HG03064 (cell line): ENCODE measurements at regions not wholly inside any gene's neighbourhood (a gene's known extent, or its start where the extent isn't known, plus 50 kb on each side); places are given as distances from the start of the nearest gene placed in this dataset.

Experiments used
- ATAC-seq: cut with Tn5 transposase; IDR thresholded peaks from one replicate; pipeline ENCODE4 v1.9.1; 2021; ENCODE audit warnings: low read depth; ENCODE audit not compliant: unreplicated experiment

DNA sequence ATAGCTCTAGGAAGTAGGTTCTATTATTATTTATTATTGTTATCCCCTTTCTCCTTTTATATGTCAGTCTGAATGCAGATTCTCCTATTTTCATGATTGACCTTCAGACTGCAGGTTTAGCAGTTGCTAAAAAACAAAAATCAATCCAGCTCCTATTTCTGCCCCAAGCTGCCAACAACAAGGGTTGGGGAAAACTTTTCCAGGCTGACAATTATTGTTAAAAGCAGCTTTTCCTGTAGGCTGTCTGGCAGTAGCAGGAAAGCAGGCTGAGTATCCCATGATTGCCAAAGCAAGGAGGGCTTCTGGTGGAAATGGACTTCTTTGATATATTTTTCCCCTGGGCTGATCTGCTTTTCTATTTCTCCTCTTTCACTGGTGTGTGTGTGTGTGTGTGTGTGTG is 78.0 kb upstream of the CTLA4 start:
- ATAC-seq: no peak

DNA sequence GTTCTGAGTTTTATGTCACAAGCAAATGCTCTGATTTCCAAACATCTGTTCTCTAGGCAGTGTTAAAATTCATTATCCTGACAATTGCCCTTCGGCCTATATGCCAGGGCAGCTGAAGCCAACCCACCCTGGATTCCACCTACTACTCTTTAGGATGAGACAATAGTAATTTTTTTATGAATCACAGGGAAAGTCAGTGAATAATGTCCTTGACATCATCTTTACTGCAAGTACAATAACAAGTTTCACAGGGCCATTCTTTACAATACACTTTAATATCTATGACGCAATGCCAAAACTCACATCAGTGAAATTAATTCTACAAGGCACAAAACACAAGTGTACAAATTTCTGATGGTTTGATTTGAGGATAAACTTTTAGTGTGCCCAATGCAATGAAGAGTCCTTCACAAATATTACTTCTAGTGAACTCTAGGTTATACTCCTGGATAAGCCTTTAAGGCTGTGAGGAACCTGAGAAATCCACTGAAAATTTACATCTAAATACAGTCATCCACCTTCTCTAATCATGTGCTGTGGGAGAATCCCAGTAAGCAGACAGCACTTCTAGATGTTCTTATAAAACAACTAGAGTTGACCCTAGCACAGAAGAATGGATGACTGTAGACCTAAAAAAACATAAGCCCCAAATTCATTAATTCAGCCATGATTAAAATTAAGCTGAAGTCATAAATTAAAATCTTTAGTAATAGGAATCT is 77.3 kb upstream of the CTLA4 start:
- no peak for ATAC-seq

DNA sequence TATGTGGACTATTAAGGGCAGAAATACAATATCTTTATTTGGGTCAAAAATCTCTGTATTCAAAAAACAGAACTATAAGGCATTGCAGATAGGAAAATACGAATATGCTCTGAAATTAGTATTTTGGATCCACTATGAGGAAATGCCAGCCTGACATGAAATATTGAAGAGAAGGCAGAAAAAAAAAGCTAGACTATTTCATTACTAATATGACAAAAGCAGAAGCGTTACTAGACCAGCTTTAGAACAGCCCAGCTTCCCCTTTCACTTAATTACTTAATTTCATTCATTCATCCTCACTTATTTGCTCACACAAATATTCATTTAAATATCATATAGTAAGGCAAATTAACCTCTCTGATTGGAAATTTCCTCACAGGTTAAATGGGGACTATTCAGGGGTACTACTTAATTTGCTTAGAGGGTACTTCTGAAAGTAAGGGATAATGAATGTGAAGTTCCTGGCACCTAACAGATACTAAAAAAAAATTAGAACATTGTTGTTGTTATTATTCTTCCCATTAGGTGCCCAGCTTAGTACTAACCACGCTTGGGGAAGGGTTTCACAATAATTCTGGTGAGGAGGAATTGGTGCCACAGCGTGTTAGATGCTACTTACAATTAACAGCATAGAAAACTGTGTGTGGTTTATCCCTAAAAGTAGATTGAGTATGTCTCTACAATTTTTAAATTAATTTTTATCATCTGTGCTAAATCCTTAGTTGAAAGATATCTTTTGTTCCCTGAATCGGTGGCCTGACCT is 71.1 kb upstream of the CTLA4 start:
- ATAC-seq: no peak

DNA sequence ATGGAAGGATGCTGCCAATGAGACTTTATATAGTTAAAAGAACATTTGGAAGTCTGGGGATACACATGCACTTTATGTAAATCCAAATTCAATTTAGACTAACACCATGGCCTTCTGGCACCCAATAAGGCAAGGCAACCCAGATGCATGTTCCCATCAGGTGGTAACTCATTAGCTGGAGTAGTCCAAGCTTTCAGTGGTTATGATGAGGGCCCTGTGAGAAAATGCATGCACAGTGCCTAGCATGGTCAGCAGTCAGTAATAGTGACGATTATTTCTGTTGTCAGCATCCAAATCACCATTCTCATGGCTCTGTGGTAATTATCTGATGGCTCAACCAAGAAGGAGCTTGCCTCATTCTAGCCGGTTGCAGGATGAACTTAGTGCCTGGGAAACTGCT is 70.3 kb upstream of the CTLA4 start:
- no peak for ATAC-seq

DNA sequence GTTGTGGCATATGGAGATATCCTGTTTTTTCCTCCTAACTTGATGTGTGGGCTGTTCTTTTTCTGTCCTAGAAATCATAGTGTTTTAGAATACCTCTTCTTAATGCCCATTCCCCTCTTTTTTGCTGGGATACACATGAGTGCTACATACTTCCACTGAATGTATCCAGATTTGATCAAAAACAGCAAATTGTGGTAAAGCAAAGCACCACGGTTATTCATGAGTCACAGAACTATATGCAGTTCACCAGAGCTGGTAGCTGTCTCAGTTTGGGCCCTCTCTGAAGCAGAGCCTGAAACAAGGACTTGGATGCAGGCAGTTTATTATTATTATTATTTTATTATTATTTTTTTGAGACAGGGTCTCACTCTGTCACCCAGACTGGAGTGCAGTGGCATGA is 69.9 kb upstream of the CTLA4 start:
- ATAC-seq: no peak

DNA sequence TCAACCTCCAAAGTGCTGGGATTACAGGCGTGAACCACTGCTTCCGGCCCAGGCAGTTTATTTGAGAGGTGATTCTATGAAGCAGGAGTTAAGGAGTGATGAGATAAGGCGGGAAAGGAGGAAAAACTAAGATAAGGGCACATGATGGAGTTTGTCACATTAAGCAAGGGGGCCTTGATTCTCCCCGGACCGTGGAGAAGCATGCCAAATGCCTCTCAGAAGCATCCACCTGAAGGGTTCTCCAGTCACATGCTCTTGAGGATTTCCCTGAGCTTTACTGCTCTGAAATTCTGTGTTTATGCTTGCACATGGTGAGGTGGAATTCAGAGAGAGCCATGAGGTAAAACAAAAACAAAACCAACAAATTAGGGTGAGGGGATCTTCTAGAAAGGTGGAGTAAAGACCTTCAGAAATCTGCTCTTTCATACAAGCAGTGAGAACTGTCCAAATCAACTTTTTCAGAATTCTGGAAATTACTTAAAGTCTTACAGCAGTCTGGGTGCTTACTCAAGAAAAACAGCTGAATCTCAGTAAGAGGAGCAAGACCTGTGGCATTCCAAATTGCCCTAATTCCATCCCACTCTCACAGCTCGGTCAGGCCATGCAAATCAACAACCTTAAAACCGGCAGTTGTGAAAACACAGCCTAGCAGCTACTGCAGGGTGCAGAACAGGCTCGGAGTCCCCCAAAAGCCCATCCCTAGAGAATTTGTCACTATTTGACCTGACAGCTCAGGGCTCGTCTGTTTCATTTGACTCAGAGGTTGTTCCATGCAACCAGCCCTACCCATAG is 69.1 kb upstream of the CTLA4 start:
- no peak for ATAC-seq

DNA sequence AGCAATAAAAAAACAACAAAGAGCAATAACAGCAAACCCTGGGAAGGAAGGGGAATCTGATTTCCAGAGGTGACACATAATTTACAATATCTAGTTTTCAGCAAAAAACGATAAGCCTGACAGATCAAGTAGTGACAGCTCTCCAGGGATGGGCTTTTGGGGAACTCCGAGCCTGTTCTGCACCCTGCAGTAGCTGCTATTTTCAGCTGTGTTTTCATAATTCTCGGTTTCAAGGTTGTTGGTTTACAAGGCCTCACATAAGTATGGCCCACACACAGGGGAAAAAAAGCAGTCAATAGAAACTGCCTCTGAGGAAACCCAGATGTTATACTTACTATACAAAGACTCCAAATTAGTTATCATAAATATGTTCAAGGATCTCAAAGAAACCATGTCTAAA is 67.7 kb upstream of the CTLA4 start:
- ATAC-seq: peak; percentile 86

DNA sequence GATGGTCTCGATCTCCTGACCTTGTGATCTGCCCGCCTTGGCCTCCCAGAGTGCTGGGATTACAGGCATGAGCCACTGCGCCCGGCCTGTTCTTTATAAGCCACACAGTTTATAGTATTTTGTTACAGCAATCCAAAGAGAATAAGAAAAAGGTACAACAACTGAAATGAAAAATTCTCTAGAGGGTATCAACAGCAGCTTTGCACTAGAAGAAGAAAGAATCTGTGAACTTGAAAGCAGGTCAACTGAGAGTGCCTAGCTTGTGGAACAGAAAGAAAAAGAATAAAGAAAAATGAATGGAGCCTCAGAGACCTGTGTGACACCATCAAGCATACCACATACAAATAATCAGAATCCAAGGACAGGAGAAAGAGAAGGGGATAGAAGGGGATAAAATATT is 66.8 kb upstream of the CTLA4 start:
- no peak for ATAC-seq

DNA sequence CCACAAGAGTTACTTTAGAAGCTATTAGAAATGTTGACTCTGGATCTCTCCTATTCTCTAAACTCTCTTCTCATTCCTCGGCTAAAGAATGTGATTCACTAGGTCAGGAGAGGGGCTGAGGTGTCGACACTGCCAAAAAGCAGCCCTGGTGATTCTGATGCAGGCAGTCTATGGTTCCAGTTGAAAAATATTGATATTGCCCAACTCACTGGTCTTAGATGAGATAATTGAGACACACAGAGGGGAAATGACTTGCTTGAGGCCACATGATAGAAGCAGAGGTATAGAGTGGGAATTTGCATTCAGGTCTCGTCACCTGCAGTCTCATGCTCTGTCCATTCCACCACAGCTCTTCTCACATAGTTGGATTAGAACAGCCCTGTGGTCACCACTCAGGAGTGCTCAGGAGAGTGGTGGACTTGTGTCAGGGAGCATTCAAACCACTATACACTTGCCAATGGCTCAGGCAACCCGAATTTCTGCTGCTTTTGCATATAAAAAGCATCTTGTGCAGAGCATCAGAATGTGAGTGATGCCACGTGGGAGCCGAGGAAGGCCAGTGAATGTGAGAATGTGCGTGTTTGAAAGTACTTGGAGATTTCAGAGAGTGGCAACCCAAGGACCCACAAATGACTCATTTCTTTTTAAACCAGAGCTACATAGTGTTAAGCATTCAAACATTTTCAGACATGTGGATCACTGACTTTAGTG is 65.1 kb upstream of the CTLA4 start:
- ATAC-seq: no peak

DNA sequence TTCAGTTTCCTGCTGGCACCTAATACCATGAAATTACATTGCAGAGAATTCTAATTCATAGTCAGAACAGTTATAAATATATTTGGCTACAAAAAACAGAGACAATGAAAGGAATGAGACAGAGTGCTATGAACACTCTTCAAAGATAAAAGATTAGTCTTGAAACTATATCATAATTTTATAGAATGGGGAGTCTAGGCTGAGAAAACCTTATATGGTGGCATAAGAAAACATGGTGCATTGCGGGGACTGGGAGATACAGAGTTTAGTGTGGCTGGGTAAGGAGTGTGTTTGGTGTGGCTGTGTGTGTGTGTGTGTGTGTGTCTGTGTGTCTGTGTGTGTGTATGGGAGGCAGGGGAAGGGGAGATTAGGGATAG is 64.5 kb upstream of the CTLA4 start:
- no peak for ATAC-seq

DNA sequence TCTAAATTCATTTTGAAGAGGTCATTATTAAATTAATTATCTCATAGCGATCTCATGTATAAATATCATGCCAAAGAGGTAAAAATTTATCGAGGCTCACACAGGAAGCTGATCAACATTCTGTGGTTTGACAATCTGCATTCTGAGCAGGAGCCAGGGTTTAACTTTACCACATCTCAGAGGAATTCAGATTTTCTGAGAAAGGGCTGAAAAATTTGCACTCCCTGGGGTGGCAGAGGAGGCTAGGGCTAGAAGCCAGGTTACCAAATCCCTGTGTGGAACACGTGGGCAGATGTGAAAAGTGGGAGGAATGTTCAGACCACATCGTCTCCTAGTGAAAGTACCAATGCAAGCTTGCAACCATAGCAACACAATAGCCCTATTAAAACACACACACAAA is 63.5 kb upstream of the CTLA4 start:
- no peak for ATAC-seq

DNA sequence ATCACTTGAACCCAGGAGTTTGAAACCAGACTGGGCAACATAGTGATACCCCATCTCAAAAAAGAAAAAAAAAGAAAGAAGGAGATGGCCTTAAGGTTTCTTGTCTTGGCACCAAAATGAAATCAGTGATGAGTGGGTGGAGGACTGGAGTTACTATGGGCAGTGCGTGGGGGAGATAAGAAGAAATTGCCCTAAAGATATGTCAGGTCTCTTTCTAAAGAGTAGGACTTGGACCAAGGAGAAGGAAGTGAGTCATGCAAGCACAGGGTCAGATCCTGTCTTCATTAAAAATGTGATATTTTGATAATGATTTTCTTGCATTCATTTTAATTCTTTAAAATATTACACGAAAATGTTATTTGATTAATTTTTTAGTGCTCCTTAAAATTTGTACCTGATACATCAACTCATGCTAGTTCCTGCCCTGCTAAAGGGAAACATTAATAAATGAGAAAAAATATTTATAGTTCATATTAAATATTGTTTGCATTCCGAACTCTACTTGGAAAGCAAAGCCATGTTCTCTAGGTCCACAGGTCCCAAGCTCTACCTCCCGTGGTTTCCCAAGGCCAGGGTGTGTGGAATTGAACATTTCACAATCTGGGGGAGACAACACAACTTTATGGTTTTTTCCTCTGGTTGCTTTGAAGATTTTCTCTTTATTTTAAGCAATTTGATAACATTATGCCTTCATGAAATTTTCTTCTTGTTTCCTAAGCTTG is 62.6 kb upstream of the CTLA4 start:
- ATAC-seq: no peak

DNA sequence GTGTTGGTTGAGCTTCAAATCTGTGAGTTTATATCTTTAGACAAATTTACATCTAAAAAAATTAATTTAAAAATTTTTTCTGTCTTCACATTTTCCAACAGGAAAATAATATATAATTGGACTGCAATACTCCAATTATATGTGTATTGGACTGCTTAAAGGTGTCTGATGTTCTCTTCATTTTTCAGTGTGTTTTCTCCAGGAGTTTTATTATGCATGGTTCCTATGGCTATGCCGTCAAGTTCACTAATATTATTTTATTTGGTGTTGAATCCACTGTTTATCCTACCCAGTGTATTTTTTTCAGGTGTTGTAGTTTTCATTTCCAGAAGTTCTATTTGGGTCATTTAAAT is 62.1 kb upstream of the CTLA4 start:
- no peak for ATAC-seq

DNA sequence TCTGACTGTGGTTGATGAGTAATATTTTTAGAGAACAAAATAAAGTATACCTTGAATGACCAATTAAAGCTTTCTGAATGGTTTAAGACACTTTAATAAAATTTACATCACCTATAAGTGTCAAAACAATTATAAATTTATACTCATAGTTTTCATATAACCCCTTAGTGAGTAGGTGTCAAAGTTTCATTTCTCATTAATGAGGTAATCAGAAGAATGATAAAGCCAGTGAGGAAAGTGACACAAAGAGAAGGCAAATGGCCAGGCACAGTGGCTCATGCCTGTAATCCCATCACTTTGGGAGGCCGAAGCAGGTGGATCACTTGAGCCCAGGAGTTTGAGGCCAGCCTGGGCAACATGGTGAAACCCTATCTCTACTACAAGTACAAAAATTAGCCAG is 60.8 kb upstream of the CTLA4 start:
- ATAC-seq: no peak

DNA sequence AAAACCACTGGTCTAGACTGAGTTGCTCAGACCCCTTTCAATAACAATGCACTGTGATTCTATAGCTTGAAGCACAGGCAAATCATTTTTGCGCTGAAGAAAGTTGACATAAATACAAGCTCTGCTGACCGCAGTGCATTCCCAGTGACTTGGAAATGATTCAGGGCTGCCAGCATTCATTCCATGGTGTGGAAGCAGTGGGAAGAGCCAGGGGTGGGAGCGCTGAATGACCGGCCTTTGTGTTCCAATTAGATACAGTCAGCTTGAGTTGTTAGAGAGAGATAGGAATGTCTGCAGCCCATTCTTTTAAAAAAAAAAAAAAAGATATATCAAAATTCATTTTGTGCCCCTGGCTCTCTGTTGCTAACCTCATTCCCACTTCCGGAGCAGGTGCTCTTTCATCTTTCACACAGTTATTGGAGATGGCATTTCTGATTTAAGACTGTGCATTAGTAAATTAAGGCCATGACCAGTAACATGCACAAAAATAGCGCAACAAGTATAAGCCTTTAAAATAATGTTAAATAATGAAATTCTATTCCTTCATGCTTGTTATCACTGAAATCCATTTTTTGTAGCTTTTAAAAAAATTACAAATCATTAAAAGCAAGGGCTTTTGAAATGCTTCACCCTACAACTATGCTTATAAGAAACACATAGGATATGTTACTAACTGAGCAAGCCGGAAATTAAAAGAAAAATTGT is 59.4 kb upstream of the CTLA4 start:
- ATAC-seq: no peak

DNA sequence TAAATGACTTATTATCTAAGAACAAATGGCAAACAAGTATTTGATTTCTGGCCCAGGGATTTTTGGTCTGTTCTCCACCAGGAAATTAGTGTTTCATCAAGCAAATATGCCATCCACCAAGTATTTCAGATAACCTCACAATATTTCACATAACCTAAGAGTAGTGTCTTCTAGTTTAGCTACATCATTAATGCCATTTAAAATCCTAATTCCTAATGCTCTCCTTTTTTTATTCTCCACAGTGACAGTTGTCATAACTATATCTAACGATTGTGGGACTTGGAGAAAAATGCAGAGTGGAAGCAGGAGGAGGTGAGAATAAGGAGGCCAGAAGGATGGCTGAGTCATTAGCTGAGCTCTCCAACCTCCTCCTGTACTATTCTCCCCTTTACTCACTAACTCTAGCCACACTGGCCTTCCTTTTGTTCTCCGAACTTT is 58.5 kb upstream of the CTLA4 start:
- no peak for ATAC-seq

DNA sequence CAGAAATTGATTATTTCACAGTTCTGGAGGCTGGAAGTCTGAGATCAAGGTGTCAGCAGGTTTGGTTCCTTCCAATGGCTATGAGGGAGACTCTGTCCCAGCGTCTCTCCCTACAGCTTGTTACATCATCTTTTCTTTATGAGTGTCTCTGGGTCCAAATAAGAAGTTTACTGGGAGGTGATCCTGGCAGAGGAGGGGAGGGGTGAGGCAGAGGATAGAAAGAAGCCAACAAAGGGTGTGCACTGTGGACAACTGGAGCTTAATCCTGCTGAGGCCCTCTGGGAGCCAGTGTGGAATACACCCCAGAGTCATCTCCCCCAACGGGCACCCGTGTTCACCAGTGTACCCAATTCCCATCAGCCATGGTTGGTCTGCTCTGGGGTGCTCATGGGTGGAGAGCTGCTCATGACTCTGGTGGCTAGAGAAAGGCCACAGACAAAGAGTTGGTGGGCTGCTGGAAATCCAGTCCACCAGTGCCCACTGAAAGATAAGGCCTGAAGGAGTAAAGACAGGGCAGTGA is 57.5 kb upstream of the CTLA4 start:
- ATAC-seq: no peak

DNA sequence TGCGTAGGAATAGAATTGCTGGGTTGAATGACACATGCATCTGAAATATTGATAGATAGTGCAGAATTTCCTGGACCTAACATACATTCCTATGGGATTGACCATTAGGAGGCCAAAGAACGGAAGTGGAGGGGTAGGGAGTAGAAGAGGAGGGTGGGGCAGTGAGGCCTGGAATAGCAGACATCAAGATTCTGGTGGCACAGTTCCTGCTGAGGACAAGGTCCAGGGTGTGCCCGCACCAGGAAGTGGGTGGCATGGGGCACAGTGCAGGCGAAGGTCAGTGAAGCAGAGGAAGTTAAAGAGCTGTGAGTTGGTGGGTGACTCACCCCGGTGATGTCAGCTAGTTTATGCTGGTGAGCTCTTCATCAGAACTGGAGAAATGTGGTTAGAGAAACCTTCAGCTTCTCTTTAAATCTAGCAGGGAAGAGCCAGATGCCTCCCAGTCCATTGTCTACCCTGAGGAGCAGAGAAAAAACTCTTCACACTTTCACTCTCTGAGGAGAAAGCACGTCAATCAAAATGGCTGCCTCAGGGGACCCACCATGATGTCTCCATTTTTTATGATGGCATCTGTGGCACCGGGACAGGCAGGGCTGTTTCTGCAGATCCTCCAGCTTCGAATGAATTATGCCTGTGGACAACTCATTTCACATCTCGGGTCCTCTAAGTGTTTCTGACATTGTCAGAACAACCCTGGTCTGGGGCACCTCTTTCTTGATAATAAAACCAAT is 55.9 kb upstream of the CTLA4 start:
- ATAC-seq: peak; percentile 70
